HCT116 (cell line): ENCODE measurements at regions not wholly inside any gene's neighbourhood (a gene's known extent, or its start where the extent isn't known, plus 50 kb on each side); places are given as distances from the start of the nearest gene placed in this dataset.

Experiments used
- ATAC-seq: fragments of 200-7000 bp; cut with Tn5 transposase; 2 replicates; pipeline ENCODE4 v1.9.1; 2020; ENCODE audit warnings: mild to moderate bottlenecking, moderate library complexity
- BruUV-seq: library from RNA; stranded (reverse); fragments of 400-500 nt; replicated peaks from 2 replicates; lab custom pipeline; 2021; lab: Mats Ljungman, UMichigan
- CTCF ChIA-PET: fragments of 300-600 bp; sonication (Branson Sonifier 250); formaldehyde crosslinking; loops from one replicate; lab custom pipeline; 2021; ENCODE audit warnings: antibody characterized with exemption; lab: Charles Lee
- POLR2A ChIA-PET: fragments of 300-600, 350-600 bp; sonication (Branson Sonifier 250); formaldehyde crosslinking; loops from one replicate; lab custom pipeline; 2021; ENCODE audit warnings: antibody characterized with exemption; lab: Charles Lee
- RAD21 ChIA-PET, 2 experiments: fragments of 300-600 bp; sonication (Branson Sonifier 250); formaldehyde crosslinking; loops; one replicate each; lab custom pipeline; 2023; ENCODE audit warnings: low total read pairs in 2 of 2; ENCODE audit not compliant: uncharacterized antibody in 2 of 2, unreplicated experiment in 2 of 2, low non-redundant PET in 1 of 2; lab: Charles Lee
- DNase-seq: peaks from one replicate; pipeline ENCODE4 v3.0.0-alpha.2; 2010; ENCODE audit warnings: low read depth, low spot score
- H2AFZ ChIP-seq: fragments of 200-600 bp; shearing (Covaris generic), sonication (generic); 2 replicates; pipeline ENCODE4 v1.6.1; 2017; ENCODE audit warnings: low read depth, mixed run types, mixed read lengths, antibody characterized with exemption, low read length; ENCODE audit not compliant: poor library complexity, severe bottlenecking
- H3K27ac ChIP-seq: 2 replicates; pipeline ENCODE4 v1.5.1; 2012; ENCODE audit warnings: low read depth, low read length
- H3K27me3 ChIP-seq: fragments of 200-600 bp; sonication (generic); 2 replicates; pipeline ENCODE4 v1.6.1; 2016; ENCODE audit warnings: mixed run types, low read length, mixed read lengths; ENCODE audit not compliant: insufficient read depth
- H3K36me3 ChIP-seq, 2 experiments: fragments of 200-500 bp in 1 of 2; fragments of 200-600 bp in 1 of 2; sonication (Bioruptor generic) in 1 of 2; sonication (generic) in 1 of 2; 2 replicates each; pipeline versions ENCODE4 v1.5.1 to v1.6.1; 2014 to 2016; ENCODE audit warnings: low read length in 2 of 2, inconsistent platforms in 1 of 2, mixed read lengths in 1 of 2, mixed run types in 1 of 2; ENCODE audit not compliant: insufficient read depth in 2 of 2, control insufficient read depth in 1 of 2
- H3K4me1 ChIP-seq, 2 experiments: fragments of 200-600 bp in 1 of 2; sonication (generic) in 1 of 2; 2 replicates each; pipeline versions ENCODE4 v1.5.1 to v1.6.1; 2012 to 2017; ENCODE audit warnings: low read length in 2 of 2, inconsistent platforms in 1 of 2, mild to moderate bottlenecking in 1 of 2, mixed read lengths in 1 of 2, mixed run types in 1 of 2, moderate library complexity in 1 of 2; ENCODE audit not compliant: insufficient read depth in 2 of 2, control insufficient read depth in 1 of 2
- H3K4me2 ChIP-seq: fragments of 200-600 bp; sonication (generic); 2 replicates; pipeline ENCODE4 v1.6.1; 2017; ENCODE audit warnings: mixed run types, low read length, mixed read lengths
- H3K4me3 ChIP-seq, 2 experiments: fragments of 200-600 bp in 1 of 2; sonication (generic) in 1 of 2; replicated peaks in 1 of 2; 2 replicates each; pipeline ENCODE4 v1.5.1; 2011 to 2016; ENCODE audit warnings: low read length in 2 of 2, control low read depth in 1 of 2, low read depth in 1 of 2, mild to moderate bottlenecking in 1 of 2, mixed read lengths in 1 of 2, mixed run types in 1 of 2
- H3K79me2 ChIP-seq: fragments of 200-600 bp; sonication (generic); 2 replicates; pipeline ENCODE4 v1.6.1; 2017; ENCODE audit warnings: mild to moderate bottlenecking, mixed run types, low read length, moderate library complexity, mixed read lengths; ENCODE audit not compliant: insufficient read depth
- H3K9ac ChIP-seq: fragments of 200-600 bp; sonication (generic); 2 replicates; pipeline ENCODE4 v1.6.1; 2016; ENCODE audit warnings: low read length, mixed read lengths
- H3K9me2 ChIP-seq: fragments of 200-600 bp; sonication (generic), shearing (Covaris generic); 2 replicates; pipeline ENCODE4 v1.6.1; 2017; ENCODE audit warnings: mixed run types, mild to moderate bottlenecking, moderate library complexity; ENCODE audit not compliant: insufficient read depth
- H3K9me3 ChIP-seq, 2 experiments: fragments of 200-500 bp in 1 of 2; fragments of 200-600 bp in 1 of 2; sonication (Bioruptor generic) in 1 of 2; sonication (generic) in 1 of 2; 2 replicates each; pipeline ENCODE4 v1.6.1; 2014 to 2017; ENCODE audit warnings: low read length in 2 of 2, mixed read lengths in 2 of 2, inconsistent platforms in 1 of 2, low read depth in 1 of 2, mild to moderate bottlenecking in 1 of 2, mixed run types in 1 of 2, moderate library complexity in 1 of 2; ENCODE audit not compliant: control insufficient read depth in 1 of 2, insufficient read depth in 1 of 2
- H4K20me1 ChIP-seq: fragments of 200-600 bp; sonication (generic), shearing (Covaris generic); 2 replicates; pipeline ENCODE4 v1.6.1; 2017; ENCODE audit warnings: mixed run types, mild to moderate bottlenecking, moderate library complexity; ENCODE audit not compliant: insufficient read depth
- CBX3 ChIP-seq: IDR thresholded peaks from 2 replicates; pipeline ENCODE4 v1.6.1; 2012; ENCODE audit warnings: low read depth
- CEBPB ChIP-seq: IDR thresholded peaks from 2 replicates; pipeline ENCODE4 v1.6.1; 2012; ENCODE audit warnings: low read depth
- EGR1 ChIP-seq: IDR thresholded peaks from 2 replicates; pipeline ENCODE4 v1.6.1; 2012; ENCODE audit warnings: low read depth
- ELF1 ChIP-seq: IDR thresholded peaks from 2 replicates; pipeline ENCODE4 v1.6.1; 2012; ENCODE audit warnings: low read depth, borderline replicate concordance
- EZH2 ChIP-seq: fragments of 200-600 bp; sonication (generic); IDR thresholded peaks from 2 replicates; pipeline ENCODE4 v1.6.1; 2017; ENCODE audit warnings: antibody characterized with exemption, mixed run types
- EZH2phosphoT487 ChIP-seq: fragments of 200-600 bp; IDR thresholded peaks from 2 replicates; pipeline ENCODE4 v1.6.1; 2018; ENCODE audit warnings: antibody characterized with exemption, borderline replicate concordance
- FOSL1 ChIP-seq: IDR thresholded peaks from 2 replicates; pipeline ENCODE4 v1.6.1; 2012; ENCODE audit warnings: low read depth
- JUND ChIP-seq: IDR thresholded peaks from 2 replicates; pipeline ENCODE4 v1.6.1; 2012
- POLR2AphosphoS5 ChIP-seq: IDR thresholded peaks from 2 replicates; pipeline ENCODE4 v1.6.1; 2011; ENCODE audit warnings: mild to moderate bottlenecking, low read depth, low read length, moderate library complexity
- SP1 ChIP-seq: IDR thresholded peaks from 2 replicates; pipeline ENCODE4 v1.6.1; 2012; ENCODE audit warnings: low read depth
- SRF ChIP-seq: IDR thresholded peaks from 2 replicates; pipeline ENCODE4 v1.6.1; 2012; ENCODE audit warnings: low read depth
- TCF7L2 ChIP-seq: IDR thresholded peaks from 2 replicates; pipeline ENCODE4 v1.7.0; 2011; ENCODE audit warnings: borderline replicate concordance, inconsistent platforms; ENCODE audit not compliant: insufficient read depth, insufficient read length; ENCODE audit errors: extremely low read depth
- ZFX ChIP-seq: fragments of 450-650 bp; IDR thresholded peaks from 2 replicates; pipeline ENCODE4 v1.6.1; 2017
- ZNF274 ChIP-seq: fragments of 200-500 bp; sonication (Bioruptor generic); IDR thresholded peaks from 2 replicates; pipeline ENCODE4 v1.6.1; 2014; ENCODE audit warnings: mild to moderate bottlenecking, low read depth, low read length, inconsistent platforms
- intact Hi-C: fragments of 100-400 bp; cut with micrococcal nuclease; formaldehyde crosslinking; loops from 2 replicates; pipeline ENCODE4 v1.10.0; 2022
- TF ChIP-seq, protein P1 (sequence below): IDR thresholded peaks from 2 replicates; pipeline ENCODE4 v1.6.1; 2012
- TF ChIP-seq, protein P2 (sequence below): IDR thresholded peaks from 2 replicates; pipeline ENCODE4 v1.6.1; 2012
- TF ChIP-seq, protein P3 (sequence below): IDR thresholded peaks from 2 replicates; pipeline ENCODE4 v1.6.1; 2011; ENCODE audit warnings: mild to moderate bottlenecking, low read length, moderate library complexity; ENCODE audit not compliant: insufficient replicate concordance; ENCODE audit errors: extremely low read depth
- TF ChIP-seq, protein P4 (sequence below), 3 experiments: fragments of 200-600 bp in 1 of 3; sonication (generic) in 1 of 3; IDR thresholded peaks in 2 of 3; conservative IDR thresholded peaks in 1 of 3; 2 replicates each; pipeline ENCODE4 v1.5.1; 2012 to 2017; ENCODE audit warnings: low read depth in 2 of 3, low read length in 2 of 3, antibody characterized with exemption in 1 of 3, borderline replicate concordance in 1 of 3, control low read depth in 1 of 3, mild to moderate bottlenecking in 1 of 3, mixed read lengths in 1 of 3, mixed run types in 1 of 3, moderate library complexity in 1 of 3; ENCODE audit not compliant: insufficient read depth in 1 of 3

DNA sequence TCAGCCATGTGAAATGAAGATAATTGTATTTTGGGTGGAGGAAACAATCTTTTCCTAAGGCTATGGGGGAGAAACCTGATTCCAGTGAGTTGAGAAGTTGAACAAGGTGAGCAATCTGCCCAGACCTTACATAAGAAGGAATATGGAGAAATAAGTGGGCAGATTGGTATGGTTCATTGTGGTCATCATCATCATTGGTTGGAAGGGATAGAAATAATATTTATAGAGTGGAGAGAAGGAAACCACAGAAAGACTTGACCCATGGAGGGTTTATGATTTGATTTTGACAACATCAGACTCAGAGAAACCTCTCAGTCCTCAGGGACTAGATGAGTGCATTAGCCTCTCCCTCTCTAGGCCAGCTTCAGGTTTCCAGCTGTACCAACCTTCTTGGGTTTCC is 177.9 kb upstream of the NEIL3 start:
- H3K4me1 ChIP-seq: peaks cover 0 to 3% of the 10 kb centered on the region in 2 experiments; a peak in 1 of 4 replicates
- intact Hi-C loops: no loop called here
- H3K79me2 ChIP-seq: no peaks in the 10 kb centered on the region
- ChIA-PET POLR2A (no interaction called here), RAD21 (no interaction called here), CTCF (no interaction called here)
- no peak for DNase-seq
- no TSS peak for BruUV-seq
- no peak for TF ChIP-seq EZH2phosphoT487
- TF ChIP-seq SRF: no peak
- TF ChIP-seq ZFX: no peak
- TF ChIP-seq CEBPB: no peak
- no peak for TF ChIP-seq ELF1
- TF ChIP-seq, protein P1, sequence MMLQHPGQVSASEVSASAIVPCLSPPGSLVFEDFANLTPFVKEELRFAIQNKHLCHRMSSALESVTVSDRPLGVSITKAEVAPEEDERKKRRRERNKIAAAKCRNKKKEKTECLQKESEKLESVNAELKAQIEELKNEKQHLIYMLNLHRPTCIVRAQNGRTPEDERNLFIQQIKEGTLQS: no peak
- TF ChIP-seq SP1: no peak
- no peak for TF ChIP-seq FOSL1
- TF ChIP-seq, protein P2, sequence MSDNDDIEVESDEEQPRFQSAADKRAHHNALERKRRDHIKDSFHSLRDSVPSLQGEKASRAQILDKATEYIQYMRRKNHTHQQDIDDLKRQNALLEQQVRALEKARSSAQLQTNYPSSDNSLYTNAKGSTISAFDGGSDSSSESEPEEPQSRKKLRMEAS: no peak
- TF ChIP-seq EZH2: no peak
- TF ChIP-seq EGR1: no peak
- no peak for TF ChIP-seq CBX3
- H3K27ac ChIP-seq: no peak overlapping the region
- H3K4me3 ChIP-seq: no peak overlapping the region
- no peak overlapping the region for H2AFZ ChIP-seq
- H3K9me3 ChIP-seq: no peaks in the 10 kb centered on the region; a peak in 1 of 4 replicates
- no peak overlapping the region for H3K4me2 ChIP-seq
- no peaks in the 10 kb centered on the region for H3K27me3 ChIP-seq
- no peaks in the 10 kb centered on the region for H3K9me2 ChIP-seq
- no peak overlapping the region for H3K9ac ChIP-seq
- ATAC-seq: no peak
- no peaks in the 10 kb centered on the region for H3K36me3 ChIP-seq
- H4K20me1 ChIP-seq: no peaks in the 10 kb centered on the region

DNA sequence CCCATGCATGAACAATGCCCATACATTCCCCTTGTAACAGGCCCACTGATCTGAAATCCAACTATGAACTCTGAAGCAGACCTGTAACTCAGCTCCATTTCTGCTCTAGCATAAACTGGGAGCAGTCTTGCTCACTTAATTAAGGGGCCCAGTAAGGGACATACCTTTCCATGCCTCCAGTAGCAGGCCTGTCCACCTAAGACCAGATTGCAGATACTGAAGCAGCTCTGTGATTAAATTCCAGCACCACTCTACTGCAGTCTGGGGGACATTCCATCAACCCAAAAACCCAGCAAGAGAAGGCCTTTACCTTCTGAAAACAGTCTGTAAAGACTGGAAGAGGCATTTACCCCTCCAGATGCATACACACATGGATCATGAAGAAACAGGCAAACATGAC is 162.0 kb upstream of the NEIL3 start:
- no peak overlapping the region for H3K4me3 ChIP-seq
- POLR2A ChIA-PET: no interaction called here
- no peaks in the 10 kb centered on the region for H3K36me3 ChIP-seq
- no peak overlapping the region for H3K9ac ChIP-seq
- no peaks in the 10 kb centered on the region for H3K4me1 ChIP-seq
- no peak for DNase-seq
- no peak overlapping the region for H3K4me2 ChIP-seq
- H3K27me3 ChIP-seq: no peaks in the 10 kb centered on the region
- intact Hi-C loops: no loop called here
- RAD21 ChIA-PET: no interaction called here
- H4K20me1 ChIP-seq: no peaks in the 10 kb centered on the region
- CTCF ChIA-PET: interaction anchor here (0.7 kb wide), 1 partner anchor 100 kb away, joined by 3 read pairs; no protein-coding TSS in a partner anchor
- no peaks in the 10 kb centered on the region for H3K9me2 ChIP-seq
- H3K79me2 ChIP-seq: no peaks in the 10 kb centered on the region
- no peaks in the 10 kb centered on the region for H3K9me3 ChIP-seq
- no peak for ATAC-seq
- H2AFZ ChIP-seq: no peak overlapping the region
- no TSS peak for BruUV-seq
- H3K27ac ChIP-seq: no peak overlapping the region
- TF ChIP-seq EZH2phosphoT487: no peak
- no peak for TF ChIP-seq SRF
- TF ChIP-seq, protein P3, sequence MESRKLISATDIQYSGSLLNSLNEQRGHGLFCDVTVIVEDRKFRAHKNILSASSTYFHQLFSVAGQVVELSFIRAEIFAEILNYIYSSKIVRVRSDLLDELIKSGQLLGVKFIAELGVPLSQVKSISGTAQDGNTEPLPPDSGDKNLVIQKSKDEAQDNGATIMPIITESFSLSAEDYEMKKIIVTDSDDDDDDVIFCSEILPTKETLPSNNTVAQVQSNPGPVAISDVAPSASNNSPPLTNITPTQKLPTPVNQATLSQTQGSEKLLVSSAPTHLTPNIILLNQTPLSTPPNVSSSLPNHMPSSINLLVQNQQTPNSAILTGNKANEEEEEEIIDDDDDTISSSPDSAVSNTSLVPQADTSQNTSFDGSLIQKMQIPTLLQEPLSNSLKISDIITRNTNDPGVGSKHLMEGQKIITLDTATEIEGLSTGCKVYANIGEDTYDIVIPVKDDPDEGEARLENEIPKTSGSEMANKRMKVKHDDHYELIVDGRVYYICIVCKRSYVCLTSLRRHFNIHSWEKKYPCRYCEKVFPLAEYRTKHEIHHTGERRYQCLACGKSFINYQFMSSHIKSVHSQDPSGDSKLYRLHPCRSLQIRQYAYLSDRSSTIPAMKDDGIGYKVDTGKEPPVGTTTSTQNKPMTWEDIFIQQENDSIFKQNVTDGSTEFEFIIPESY: no peak
- no peak for TF ChIP-seq CBX3
- TF ChIP-seq POLR2AphosphoS5: no peak
- TF ChIP-seq CEBPB: no peak
- TF ChIP-seq, protein P4, sequence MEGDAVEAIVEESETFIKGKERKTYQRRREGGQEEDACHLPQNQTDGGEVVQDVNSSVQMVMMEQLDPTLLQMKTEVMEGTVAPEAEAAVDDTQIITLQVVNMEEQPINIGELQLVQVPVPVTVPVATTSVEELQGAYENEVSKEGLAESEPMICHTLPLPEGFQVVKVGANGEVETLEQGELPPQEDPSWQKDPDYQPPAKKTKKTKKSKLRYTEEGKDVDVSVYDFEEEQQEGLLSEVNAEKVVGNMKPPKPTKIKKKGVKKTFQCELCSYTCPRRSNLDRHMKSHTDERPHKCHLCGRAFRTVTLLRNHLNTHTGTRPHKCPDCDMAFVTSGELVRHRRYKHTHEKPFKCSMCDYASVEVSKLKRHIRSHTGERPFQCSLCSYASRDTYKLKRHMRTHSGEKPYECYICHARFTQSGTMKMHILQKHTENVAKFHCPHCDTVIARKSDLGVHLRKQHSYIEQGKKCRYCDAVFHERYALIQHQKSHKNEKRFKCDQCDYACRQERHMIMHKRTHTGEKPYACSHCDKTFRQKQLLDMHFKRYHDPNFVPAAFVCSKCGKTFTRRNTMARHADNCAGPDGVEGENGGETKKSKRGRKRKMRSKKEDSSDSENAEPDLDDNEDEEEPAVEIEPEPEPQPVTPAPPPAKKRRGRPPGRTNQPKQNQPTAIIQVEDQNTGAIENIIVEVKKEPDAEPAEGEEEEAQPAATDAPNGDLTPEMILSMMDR (IDR thresholded peaks at IDR 0.05 in 2 of 3, conservative IDR thresholded peaks at IDR 0.05 in 1 of 3; ENCODE audit: borderline replicate concordance in 1 of 3, insufficient read depth in 1 of 3, low read depth in 2 of 3, low read length in 2 of 3): no peak
- TF ChIP-seq ZNF274: no peak
- TF ChIP-seq SP1: no peak
- TF ChIP-seq TCF7L2: no peak
- no peak for TF ChIP-seq ELF1
- TF ChIP-seq JUND: no peak
- no peak for TF ChIP-seq EGR1
- no peak for TF ChIP-seq EZH2
